ENCODE measurements at regions not wholly inside any gene's neighbourhood (a gene's known extent, or its start where the extent isn't known, plus 50 kb on each side); places are given as distances from the start of the nearest gene placed in this dataset.

- no peak for DNase-seq (ENCODE audit: low spot score in 2 of 2)
These were observed 115.7 kb downstream of the RASSF9 start for GRCh38 chr12:85720308-85721033.

GRCh38 chr12:85725991-85726390 lies 110.2 kb downstream of the RASSF9 start:
- DNase-seq (ENCODE audit: low spot score in 2 of 2), result no peak
- Histone ChIP-seq H3K36me3 (replicated peaks) (no peaks in the 10 kb centered on the region), H3K4me3 (no peak overlapping the region), H3K9me3 (no peaks in the 10 kb centered on the region), H3K27me3 (ENCODE audit: low read depth) (no peaks in the 10 kb centered on the region), H3K4me1 (no peaks in the 10 kb centered on the region)
- in situ Hi-C loops (cut with MboI; ENCODE audit: low sequenced_read_pairs), result no loop called here

More at GRCh38 chr12:85720308-85721033, 115.7 kb downstream of the RASSF9 start:
- Histone ChIP-seq H3K36me3 (replicated peaks) (no peaks in the 10 kb centered on the region), H3K4me1 (no peaks in the 10 kb centered on the region), H3K27me3 (ENCODE audit: low read depth) (no peaks in the 10 kb centered on the region), H3K9me3 (no peaks in the 10 kb centered on the region), H3K4me3 (no peak overlapping the region)
- in situ Hi-C loops (cut with MboI; ENCODE audit: low sequenced_read_pairs), result no loop called here

- Histone ChIP-seq H3K4me3 (no peak overlapping the region), H3K27me3 (ENCODE audit: low read depth) (no peaks in the 10 kb centered on the region), H3K4me1 (no peaks in the 10 kb centered on the region), H3K9me3 (no peaks in the 10 kb centered on the region), H3K36me3 (replicated peaks) (no peaks in the 10 kb centered on the region)
- no peak for DNase-seq (ENCODE audit: low spot score in 2 of 2)
- in situ Hi-C loops (cut with MboI; ENCODE audit: low sequenced_read_pairs), result no loop called here
These were observed 102.9 kb downstream of the RASSF9 start for GRCh38 chr12:85733221-85733840.

DNA sequence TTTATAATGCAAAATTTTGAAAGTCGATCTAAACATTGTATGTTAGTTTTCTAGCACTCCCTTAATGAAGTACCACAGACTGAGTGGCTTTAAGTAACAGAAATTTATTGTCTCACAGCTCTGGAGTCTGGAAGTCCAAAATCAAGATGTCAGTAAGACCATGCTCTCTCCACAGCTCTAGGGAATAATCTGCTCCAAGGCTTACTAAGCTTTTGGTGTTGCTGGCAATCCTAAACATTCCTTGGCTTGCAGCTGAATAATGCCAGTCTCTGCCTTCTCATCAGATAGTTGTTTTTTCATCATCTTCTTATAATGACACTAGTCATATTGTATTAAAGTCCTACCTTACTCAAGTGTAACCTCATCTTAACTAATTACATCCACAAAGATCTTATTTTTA lies 102.2 kb downstream of the RASSF9 start:
- H3K27me3 ChIP-seq (ENCODE audit: low read depth), result no peaks in the 10 kb centered on the region
- no peaks in the 10 kb centered on the region for H3K36me3 ChIP-seq (replicated peaks)
- H3K4me3 ChIP-seq, result no peak overlapping the region
- DNase-seq (ENCODE audit: low spot score in 2 of 2), result no peak
- in situ Hi-C loops (cut with MboI; ENCODE audit: low sequenced_read_pairs), result no loop called here
- H3K9me3 ChIP-seq, result no peaks in the 10 kb centered on the region
- H3K4me1 ChIP-seq, result no peaks in the 10 kb centered on the region

DNA sequence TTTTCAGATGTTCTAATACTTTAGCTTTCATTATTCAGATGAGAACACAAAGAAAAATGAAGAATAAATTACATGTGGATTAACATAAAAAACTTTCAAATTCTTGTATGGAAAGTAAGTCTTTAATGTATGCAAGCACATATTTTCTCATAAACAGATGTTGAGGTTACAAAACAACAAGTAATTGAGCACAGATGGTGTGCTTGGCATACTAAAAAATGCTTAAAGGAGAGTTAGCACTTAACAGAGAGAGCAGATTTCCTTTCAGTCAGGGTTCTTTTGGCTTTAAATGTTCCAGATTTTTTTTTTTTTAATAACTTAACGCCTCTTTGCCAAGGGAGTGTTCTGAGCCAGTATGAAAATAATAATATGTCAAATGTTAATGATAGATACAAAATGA lies 96.0 kb downstream of the RASSF9 start:
- H3K4me1 ChIP-seq, result no peaks in the 10 kb centered on the region
- 0 out of 2 replicates have a peak, but pooled peaks cover 3% of the 10 kb centered on the region for H3K27me3 ChIP-seq (ENCODE audit: low read depth)
- H3K36me3 ChIP-seq (replicated peaks), result no peaks in the 10 kb centered on the region
- H3K4me3 ChIP-seq, result no peak overlapping the region
- in situ Hi-C loops (cut with MboI; ENCODE audit: low sequenced_read_pairs), result no loop called here
- no peak for DNase-seq (ENCODE audit: low spot score in 2 of 2)
- no peaks in the 10 kb centered on the region for H3K9me3 ChIP-seq

DNA sequence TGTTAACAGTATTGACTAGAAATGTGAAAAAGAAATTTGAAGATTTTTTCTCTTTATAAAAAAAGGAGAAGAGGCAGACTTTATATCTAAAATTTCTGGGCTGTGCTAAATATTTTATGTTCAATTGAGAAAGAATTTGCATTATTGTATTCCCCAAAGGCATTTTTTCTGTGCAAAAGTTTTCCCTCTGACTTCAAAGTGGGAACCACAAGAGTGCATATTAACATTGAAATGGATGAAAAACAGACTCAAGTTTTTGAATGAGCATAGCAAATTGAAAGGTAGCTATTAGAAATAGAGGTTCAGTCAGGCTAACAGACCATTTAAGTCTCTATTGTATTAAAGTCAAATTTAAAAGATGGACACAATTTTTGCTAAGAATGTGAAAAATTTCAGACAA lies 95.2 kb downstream of the RASSF9 start:
- H3K4me1 ChIP-seq, result no peaks in the 10 kb centered on the region
- no peak for DNase-seq (ENCODE audit: low spot score in 2 of 2)
- 0 out of 2 replicates have a peak, but pooled peaks cover 3% of the 10 kb centered on the region for H3K27me3 ChIP-seq (ENCODE audit: low read depth)
- H3K4me3 ChIP-seq, result no peak overlapping the region
- in situ Hi-C loops (cut with MboI; ENCODE audit: low sequenced_read_pairs), result no loop called here
- H3K9me3 ChIP-seq, result no peaks in the 10 kb centered on the region
- H3K36me3 ChIP-seq (replicated peaks), result no peaks in the 10 kb centered on the region

GRCh38 chr12:85747941-85748495 lies 88.2 kb downstream of the RASSF9 start:
- in situ Hi-C loops (cut with MboI; ENCODE audit: low sequenced_read_pairs), result no loop called here
- no peak for DNase-seq (ENCODE audit: low spot score in 2 of 2)

More at GRCh38 chr12:85747941-85748495, 88.2 kb downstream of the RASSF9 start:
- H3K4me3 ChIP-seq, result no peak overlapping the region
- H3K4me1 ChIP-seq, result no peaks in the 10 kb centered on the region
- no peaks in the 10 kb centered on the region for H3K36me3 ChIP-seq (replicated peaks)
- H3K9me3 ChIP-seq, result no peaks in the 10 kb centered on the region
- 0 out of 2 replicates have a peak, but pooled peaks cover 3% of the 10 kb centered on the region for H3K27me3 ChIP-seq (ENCODE audit: low read depth)

All from HAP-1 (cell line).